ENCODE measurements at regions not wholly inside any gene's neighbourhood (a gene's known extent, or its start where the extent isn't known, plus 50 kb on each side); places are given as distances from the start of the nearest gene placed in this dataset.

DNA sequence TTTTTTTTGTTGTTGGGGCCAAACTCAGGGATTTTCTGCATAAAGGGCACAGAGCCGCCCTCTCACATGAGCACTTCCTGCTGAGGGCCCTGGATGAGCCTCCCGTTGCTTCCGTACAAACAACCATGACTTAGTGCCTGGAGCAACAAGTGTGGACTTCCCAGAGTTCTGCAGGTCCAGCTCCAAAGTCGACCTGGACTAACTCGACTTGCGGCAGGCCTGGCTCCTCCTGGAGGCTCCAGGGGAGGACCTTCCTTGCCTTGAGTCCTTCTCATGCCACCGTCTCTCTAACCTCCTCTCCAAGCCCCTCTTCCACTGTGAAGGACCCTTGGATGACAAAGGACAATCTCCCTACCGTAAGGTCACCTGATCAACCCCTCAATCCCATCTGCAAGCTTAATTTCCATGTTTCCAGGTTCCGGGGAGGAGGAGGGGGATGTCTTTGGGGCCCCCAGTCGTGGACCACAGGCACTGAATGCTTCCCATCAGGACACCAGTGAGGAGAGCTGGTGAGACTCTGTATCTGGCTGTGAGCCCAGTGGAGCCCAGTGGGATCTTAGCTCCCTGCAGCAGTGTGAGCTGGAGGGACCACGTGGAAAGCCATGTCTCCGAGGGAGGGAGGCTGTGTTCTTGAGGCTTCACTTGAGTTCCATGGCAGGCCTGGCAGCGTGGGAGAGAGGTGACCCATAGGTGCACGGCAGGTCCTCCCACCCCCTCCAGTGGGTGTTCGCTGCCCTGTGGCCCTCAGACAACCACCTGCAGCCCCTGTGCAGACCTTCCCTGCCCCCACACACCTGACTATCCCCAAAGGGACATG, 199.5 kb upstream of the PPP2R2D start:
- TF ChIP-seq POLR2AphosphoS5 (IDR thresholded peaks at IDR 0.05) (no peak), POLR2A (IDR thresholded peaks at IDR 0.05) (no peak)
- TF ChIP-seq, protein P1, sequence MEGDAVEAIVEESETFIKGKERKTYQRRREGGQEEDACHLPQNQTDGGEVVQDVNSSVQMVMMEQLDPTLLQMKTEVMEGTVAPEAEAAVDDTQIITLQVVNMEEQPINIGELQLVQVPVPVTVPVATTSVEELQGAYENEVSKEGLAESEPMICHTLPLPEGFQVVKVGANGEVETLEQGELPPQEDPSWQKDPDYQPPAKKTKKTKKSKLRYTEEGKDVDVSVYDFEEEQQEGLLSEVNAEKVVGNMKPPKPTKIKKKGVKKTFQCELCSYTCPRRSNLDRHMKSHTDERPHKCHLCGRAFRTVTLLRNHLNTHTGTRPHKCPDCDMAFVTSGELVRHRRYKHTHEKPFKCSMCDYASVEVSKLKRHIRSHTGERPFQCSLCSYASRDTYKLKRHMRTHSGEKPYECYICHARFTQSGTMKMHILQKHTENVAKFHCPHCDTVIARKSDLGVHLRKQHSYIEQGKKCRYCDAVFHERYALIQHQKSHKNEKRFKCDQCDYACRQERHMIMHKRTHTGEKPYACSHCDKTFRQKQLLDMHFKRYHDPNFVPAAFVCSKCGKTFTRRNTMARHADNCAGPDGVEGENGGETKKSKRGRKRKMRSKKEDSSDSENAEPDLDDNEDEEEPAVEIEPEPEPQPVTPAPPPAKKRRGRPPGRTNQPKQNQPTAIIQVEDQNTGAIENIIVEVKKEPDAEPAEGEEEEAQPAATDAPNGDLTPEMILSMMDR (IDR thresholded peaks at IDR 0.05), result no peak

All from gastroesophageal sphincter (tissue), 3 donors.